Stimulated activated CD4-positive, alpha-beta T cell treated with anti-CD3 and anti-CD28 coated beads, Interleukin-1b, Interleukin-23, amount 100 ng/mL, for 4 hours (primary cell): ENCODE measurements at regions not wholly inside any gene's neighbourhood (a gene's known extent, or its start where the extent isn't known, plus 50 kb on each side); places are given as distances from the start of the nearest gene placed in this dataset.

Experiments used
- DNase-seq, 2 donors: peaks; one replicate each; pipeline ENCODE4 v3.0.0-alpha.2; 2020; ENCODE audit warnings: low read depth in 2 of 2

DNA sequence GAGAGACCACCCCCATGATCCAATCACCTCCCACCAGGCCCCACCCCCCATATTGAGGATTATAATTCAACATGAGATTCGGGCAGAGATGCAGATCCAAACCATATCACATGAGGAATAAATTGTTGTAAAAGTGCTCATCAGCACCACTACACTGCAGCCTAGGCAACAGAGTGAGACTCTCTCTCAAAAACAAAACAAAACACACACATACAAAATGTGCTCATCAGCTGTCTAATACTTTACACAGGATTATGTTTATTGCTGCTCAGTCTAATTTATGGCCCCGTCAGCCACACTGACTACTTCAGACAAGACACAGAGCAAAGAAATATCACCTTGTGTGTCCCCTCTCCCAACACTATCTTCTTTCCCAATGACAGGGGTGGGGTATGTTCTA lies 72.9 kb upstream of the PPM1J start:
- DNase-seq, result no peak

DNA sequence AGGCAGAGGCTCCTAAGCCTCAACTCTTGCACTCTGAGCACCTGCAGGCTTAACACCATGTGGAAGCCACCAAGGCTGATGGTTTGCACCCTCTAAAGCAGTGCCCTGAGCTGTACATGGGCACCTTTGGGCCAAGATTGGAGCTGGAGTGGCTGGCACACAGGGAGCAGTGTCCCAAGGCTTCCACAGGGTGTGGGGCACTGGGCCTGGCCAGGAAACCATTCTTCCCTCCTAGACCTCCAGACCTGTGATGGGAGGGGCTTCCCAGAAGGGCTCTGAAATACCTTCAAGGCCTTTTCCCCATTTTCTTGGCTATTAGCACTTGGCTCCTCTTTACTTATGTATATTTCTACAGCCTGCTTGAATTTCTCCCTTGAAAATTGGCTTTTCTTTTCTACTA lies 67.9 kb upstream of the PPM1J start:
- DNase-seq, result no peak

DNA sequence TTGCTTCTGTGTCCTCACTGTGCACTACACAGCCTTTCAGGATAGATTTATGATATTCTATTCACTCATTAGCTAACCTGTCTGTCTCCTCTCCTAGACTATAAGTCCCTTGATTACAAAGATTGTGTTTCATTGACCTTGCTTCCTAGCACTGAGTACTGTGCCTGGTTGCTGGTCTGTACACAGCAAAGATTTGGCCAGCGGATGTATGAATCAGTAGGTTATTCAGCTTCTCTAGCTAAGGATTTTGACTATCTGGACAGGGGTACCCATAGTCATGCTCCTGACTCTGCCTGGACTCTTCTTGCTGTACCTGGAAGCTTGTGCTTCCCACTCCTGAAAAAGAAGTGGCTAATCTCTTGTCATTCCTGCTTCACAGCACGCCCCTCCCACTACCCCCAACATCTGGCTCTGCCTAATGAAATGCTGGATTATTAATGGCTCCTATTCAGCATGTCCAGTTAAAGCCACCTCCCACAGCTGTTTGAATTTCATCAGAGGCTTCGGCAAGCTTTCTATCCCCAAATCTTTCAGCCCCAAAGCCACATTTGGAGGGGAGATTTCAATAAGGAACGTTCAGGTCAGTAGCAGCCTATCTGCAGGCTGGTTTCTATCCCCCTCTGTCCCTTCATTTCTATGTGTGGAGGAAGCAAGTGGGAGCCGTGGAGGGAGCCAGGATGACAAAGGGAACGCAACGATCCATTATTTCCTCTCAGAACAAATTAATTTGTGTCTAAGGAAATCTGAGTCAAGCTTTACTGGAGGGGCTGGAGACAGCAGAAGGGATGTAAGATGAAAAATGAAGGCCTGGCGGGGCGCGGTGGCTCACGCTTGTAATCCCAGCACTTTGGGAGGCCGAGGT lies 64.8 kb upstream of the PPM1J start:
- DNase-seq, result no peak

DNA sequence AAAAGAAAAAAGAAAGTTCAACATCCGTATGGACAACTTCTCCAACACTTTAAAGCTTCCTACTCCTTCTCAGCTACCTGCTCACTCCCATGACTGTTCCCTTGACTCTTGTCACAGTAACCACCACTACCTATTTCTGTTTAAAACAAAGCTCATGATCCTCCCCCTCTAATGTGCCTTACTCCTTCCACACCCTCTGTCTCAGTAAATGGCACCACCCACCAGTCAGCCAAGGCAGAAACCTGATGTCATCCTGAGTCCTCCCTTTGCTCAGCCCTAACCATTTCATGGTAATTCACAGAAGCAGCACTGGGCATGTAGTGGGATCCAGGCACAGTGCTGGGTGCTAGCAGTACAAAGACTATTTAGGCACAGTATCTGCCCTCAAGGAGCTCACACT lies 63.0 kb upstream of the PPM1J start:
- no peak for DNase-seq

DNA sequence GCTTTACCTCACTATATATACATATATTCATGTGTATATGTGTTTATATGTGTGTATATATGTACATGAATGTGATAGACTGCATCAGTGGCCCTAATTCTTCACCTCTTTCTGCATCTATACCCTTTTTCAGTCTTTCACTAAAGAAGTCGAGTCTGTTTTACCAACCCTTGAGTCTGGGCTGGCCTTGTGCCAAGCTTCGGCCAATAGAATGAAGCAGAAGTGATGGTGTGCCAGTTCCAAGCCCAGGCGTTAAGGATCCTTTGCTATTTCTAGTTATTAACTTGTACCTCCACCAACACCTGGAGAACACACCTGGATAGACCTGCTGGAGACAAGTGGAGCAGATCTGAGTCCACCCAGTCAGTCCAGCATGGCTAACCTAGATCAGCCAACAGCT lies 61.6 kb upstream of the PPM1J start:
- no peak for DNase-seq

DNA sequence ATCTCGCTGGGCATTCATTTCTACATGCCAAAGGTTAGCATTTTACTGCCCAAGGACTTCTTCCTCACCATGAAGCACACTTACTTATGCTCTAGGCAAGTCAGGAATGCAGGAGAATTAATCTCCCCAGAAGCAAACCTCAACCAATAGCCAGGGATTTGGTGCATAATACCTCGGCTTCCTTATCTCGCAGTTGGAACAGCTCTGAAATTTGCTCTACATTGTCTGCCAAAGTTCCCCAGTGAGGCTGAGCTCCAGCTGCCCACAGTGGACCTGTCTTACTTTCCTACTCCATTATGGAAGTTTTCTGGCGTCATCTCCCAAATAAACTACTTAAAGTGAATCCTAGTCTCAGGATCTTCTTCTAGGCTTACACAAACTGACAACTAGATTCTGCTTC lies 57.6 kb upstream of the PPM1J start:
- DNase-seq, result no peak

DNA sequence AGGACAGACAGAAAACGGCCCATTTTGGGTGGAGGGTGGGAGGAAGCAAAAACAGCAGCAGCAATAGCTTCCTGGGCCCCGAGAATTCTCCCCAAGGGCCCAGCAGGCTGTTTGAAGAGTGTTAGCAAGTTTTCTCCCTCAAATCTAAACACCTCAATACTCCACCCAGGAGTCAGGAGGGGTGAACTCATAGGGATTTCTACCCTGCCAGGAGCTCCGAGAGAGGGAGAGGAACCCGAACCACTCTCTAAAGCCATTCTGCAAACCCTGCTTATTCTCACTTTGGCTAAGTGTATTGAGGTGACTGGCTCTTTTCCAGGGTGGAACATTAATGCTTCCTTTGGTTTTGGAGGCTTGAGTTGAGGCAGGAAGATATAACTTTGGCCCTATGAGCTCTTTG lies 55.6 kb upstream of the PPM1J start:
- DNase-seq, result no peak

DNA sequence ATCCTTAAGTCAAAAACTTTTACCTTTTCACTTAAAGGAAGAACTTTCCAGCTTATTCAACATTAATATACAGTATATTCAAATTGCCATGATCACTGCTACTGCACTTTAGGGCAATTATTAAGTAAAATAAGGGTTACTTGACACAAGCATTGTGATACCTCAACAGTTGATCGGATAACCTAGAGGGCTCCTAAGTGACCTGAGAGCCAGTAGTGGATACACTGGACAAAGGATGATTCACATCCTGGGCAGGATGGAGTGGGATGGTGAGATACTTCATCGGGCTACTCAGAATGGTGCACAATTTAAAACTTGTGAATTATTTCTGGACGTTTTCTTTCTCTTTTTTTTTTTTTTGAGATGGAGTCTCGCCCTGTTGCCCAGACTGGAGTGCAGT lies 54.5 kb upstream of the PPM1J start:
- DNase-seq, result no peak

DNA sequence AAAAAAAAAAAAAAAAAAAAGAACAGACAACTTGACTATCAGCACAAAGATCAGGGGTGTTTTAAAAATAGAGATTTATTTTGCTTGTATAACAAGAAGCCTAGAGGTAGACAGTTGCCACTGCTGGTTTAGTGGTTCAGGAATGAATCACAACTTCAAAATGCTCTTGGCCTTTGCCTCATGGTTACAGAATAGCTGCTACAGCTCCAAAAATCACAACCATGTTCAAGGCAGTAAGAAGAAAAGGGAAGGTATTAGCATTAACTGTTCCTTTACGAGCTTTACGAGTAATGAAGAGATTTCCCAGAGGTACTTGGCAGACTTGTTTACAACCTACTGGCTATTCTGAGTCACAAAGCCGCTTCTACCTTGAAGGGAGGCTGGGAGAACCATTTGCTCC lies 52.5 kb upstream of the PPM1J start:
- DNase-seq, result no peak
